IPS-11a (cell line): ENCODE measurements at regions not wholly inside any gene's neighbourhood (a gene's known extent, or its start where the extent isn't known, plus 50 kb on each side); places are given as distances from the start of the nearest gene placed in this dataset.
"Not testable (repeated sequence)": the region's sequence is repeated elsewhere in the genome, so short reads cannot be mapped to it uniquely, and the experiment has no call there.

Source experiments
- H3K4me3 ChIP-seq: one replicate; pipeline ENCODE4 v1.5.1; 2013; ENCODE audit warnings: low read depth, low read length, control low read depth

- no peak overlapping the region for H3K4me3 ChIP-seq
Observed at GRCh38 chr14:48127674-48128073, 452.3 kb upstream of the MDGA2 start.

- H3K4me3 ChIP-seq, result no peak overlapping the region
Observed at GRCh38 chr14:48125654-48126053, 450.2 kb upstream of the MDGA2 start.

GRCh38 chr14:48113713-48114112 lies 438.3 kb upstream of the MDGA2 start:
- no peak overlapping the region for H3K4me3 ChIP-seq

GRCh38 chr14:48111151-48111550 lies 435.7 kb upstream of the MDGA2 start:
- no peak overlapping the region for H3K4me3 ChIP-seq

- no peak overlapping the region for H3K4me3 ChIP-seq
Observed at GRCh38 chr14:48107646-48108045, 432.2 kb upstream of the MDGA2 start.

- H3K4me3 ChIP-seq, result no peak overlapping the region
Observed at GRCh38 chr14:48096897-48097296, 421.5 kb upstream of the MDGA2 start.

- H3K4me3 ChIP-seq, result no peak overlapping the region
Observed at GRCh38 chr14:48086516-48086915, 411.1 kb upstream of the MDGA2 start.

- H3K4me3 ChIP-seq, result no peak overlapping the region
Observed at GRCh38 chr14:48075487-48075886, 400.1 kb upstream of the MDGA2 start.

GRCh38 chr14:48052973-48053372 lies 377.6 kb upstream of the MDGA2 start:
- no peak overlapping the region for H3K4me3 ChIP-seq

- H3K4me3 ChIP-seq, result no peak overlapping the region
Observed at GRCh38 chr14:48035836-48036235, 360.4 kb upstream of the MDGA2 start.

GRCh38 chr14:48027115-48027514 lies 351.7 kb upstream of the MDGA2 start:
- H3K4me3 ChIP-seq, result no peak overlapping the region

GRCh38 chr14:48023881-48024280 lies 348.5 kb upstream of the MDGA2 start:
- H3K4me3 ChIP-seq, result no peak overlapping the region

GRCh38 chr14:48011484-48011883 lies 336.1 kb upstream of the MDGA2 start:
- H3K4me3 ChIP-seq, result not testable (repeated sequence)

GRCh38 chr14:48008646-48009045 lies 333.2 kb upstream of the MDGA2 start:
- no peak overlapping the region for H3K4me3 ChIP-seq

- no peak overlapping the region for H3K4me3 ChIP-seq
Observed at GRCh38 chr14:48005986-48006385, 330.6 kb upstream of the MDGA2 start.

- H3K4me3 ChIP-seq, result no peak overlapping the region
Observed at GRCh38 chr14:47993883-47994282, 318.5 kb upstream of the MDGA2 start.

- no peak overlapping the region for H3K4me3 ChIP-seq
Observed at GRCh38 chr14:47988175-47988574, 312.8 kb upstream of the MDGA2 start.

GRCh38 chr14:47978871-47979270 lies 303.5 kb upstream of the MDGA2 start:
- H3K4me3 ChIP-seq, result no peak overlapping the region

- H3K4me3 ChIP-seq, result no peak overlapping the region
Observed at GRCh38 chr14:47976139-47976538, 300.7 kb upstream of the MDGA2 start.

- no peak overlapping the region for H3K4me3 ChIP-seq
Observed at GRCh38 chr14:47966076-47966810, 290.8 kb upstream of the MDGA2 start.

- no peak overlapping the region for H3K4me3 ChIP-seq
Observed at GRCh38 chr14:47961634-47962033, 286.2 kb upstream of the MDGA2 start.

- no peak overlapping the region for H3K4me3 ChIP-seq
Observed at GRCh38 chr14:47959740-47960139, 284.3 kb upstream of the MDGA2 start.

- H3K4me3 ChIP-seq, result no peak overlapping the region
Observed at GRCh38 chr14:47949006-47949405, 273.6 kb upstream of the MDGA2 start.
